ENCODE measurements at regions not wholly inside any gene's neighbourhood (a gene's known extent, or its start where the extent isn't known, plus 50 kb on each side); places are given as distances from the start of the nearest gene placed in this dataset.
"Not testable (repeated sequence)": the region's sequence is repeated elsewhere in the genome, so short reads cannot be mapped to it uniquely, and the experiment has no call there.

DNA sequence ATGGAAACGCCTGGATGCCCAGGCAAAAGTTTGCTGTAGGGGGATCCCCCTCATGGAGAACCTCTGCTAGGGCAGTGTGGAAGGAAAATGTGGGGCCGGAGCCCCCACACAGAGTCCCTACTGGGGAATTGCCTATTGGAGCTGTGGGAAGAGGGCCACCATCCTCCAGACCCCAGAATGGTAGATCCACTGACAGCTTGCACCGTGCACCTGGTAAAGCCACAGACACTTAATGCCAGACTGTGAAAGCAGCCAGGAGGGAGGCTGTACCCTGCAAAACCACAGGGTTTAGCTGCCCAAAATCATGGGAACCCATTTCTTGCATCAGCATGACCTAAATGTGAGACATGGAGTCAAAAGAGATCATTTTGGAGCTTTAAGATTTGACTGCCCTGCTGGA is 302.0 kb upstream of the ST8SIA4 start:
- not testable (repeated sequence) for TF ChIP-seq EZH2 (IDR thresholded peaks at IDR 0.05; ENCODE audit: borderline replicate concordance, low read depth, low read length, severe bottlenecking)
- TF ChIP-seq, protein P1, sequence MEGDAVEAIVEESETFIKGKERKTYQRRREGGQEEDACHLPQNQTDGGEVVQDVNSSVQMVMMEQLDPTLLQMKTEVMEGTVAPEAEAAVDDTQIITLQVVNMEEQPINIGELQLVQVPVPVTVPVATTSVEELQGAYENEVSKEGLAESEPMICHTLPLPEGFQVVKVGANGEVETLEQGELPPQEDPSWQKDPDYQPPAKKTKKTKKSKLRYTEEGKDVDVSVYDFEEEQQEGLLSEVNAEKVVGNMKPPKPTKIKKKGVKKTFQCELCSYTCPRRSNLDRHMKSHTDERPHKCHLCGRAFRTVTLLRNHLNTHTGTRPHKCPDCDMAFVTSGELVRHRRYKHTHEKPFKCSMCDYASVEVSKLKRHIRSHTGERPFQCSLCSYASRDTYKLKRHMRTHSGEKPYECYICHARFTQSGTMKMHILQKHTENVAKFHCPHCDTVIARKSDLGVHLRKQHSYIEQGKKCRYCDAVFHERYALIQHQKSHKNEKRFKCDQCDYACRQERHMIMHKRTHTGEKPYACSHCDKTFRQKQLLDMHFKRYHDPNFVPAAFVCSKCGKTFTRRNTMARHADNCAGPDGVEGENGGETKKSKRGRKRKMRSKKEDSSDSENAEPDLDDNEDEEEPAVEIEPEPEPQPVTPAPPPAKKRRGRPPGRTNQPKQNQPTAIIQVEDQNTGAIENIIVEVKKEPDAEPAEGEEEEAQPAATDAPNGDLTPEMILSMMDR (IDR thresholded peaks at IDR 0.05; ENCODE audit: borderline replicate concordance, extremely low read depth, low read length, poor library complexity, severe bottlenecking): not testable (repeated sequence)

All from DND-41 (cell line).